AG04450 (cell line): ENCODE measurements at regions not wholly inside any gene's neighbourhood (a gene's known extent, or its start where the extent isn't known, plus 50 kb on each side); places are given as distances from the start of the nearest gene placed in this dataset.

Experiments
- CTCF ChIA-PET: fragments of 300-600, 350-600 bp; formaldehyde crosslinking; extraction: SDS; loops from one replicate; lab custom pipeline; 2022; ENCODE audit warnings: antibody characterized with exemption, inconsistent platforms; lab: Charles Lee
- POLR2A ChIA-PET: fragments of 350-600 bp; formaldehyde crosslinking; extraction: SDS; loops from one replicate; lab custom pipeline; 2021; ENCODE audit warnings: antibody characterized with exemption, inconsistent platforms; lab: Yijun Ruan, JAX
- DNase-seq: peaks from one replicate; pipeline ENCODE4 v3.0.0-alpha.2; 2011; ENCODE audit warnings: low read depth, low spot score
- H3K27ac ChIP-seq: one replicate; pipeline ENCODE4 v1.5.1; 2012; ENCODE audit warnings: low read depth, low read length, control low read depth
- H3K27me3 ChIP-seq: one replicate; pipeline ENCODE4 v1.6.0; 2012; ENCODE audit warnings: low read length; ENCODE audit not compliant: control insufficient read depth, insufficient read depth
- H3K4me3 ChIP-seq: 2 replicates; pipeline ENCODE4 v1.5.1; 2011; ENCODE audit warnings: mild to moderate bottlenecking, low read depth, low read length, control low read depth
- H3K9me3 ChIP-seq: 2 replicates; pipeline ENCODE4 v1.5.1; 2012; ENCODE audit warnings: low read length; ENCODE audit not compliant: control insufficient read depth, insufficient read depth
- CTCF ChIP-seq: IDR thresholded peaks from 2 replicates; pipeline ENCODE4 v1.5.1; 2011; ENCODE audit warnings: low read depth, low read length, control low read depth, inconsistent platforms

- no peak for TF ChIP-seq CTCF
- H3K4me3 ChIP-seq: no peak overlapping the region
- ChIA-PET POLR2A (no interaction called here), CTCF (no interaction called here)
- no peak for DNase-seq
- no peaks in the 10 kb centered on the region for H3K27me3 ChIP-seq
- H3K27ac ChIP-seq: no peak overlapping the region
- no peaks in the 10 kb centered on the region for H3K9me3 ChIP-seq
Observed at GRCh38 chr16:74232806-74233465, 63.7 kb upstream of the PSMD7 start.

- TF ChIP-seq CTCF: no peak
- Histone ChIP-seq H3K27ac (no peak overlapping the region), H3K4me3 (no peak overlapping the region), H3K27me3 (no peaks in the 10 kb centered on the region), H3K9me3 (no peaks in the 10 kb centered on the region)
- ChIA-PET POLR2A (no interaction called here), CTCF (interaction anchor here (0.7 to 1.8 kb wide), 3 partner anchors 13 to 1787 kb away, joined by 3 to 9 read pairs (median 6); no protein-coding TSS in a partner anchor)
- no peak for DNase-seq
Observed at GRCh38 chr16:74230126-74230525, 66.5 kb upstream of the PSMD7 start.

GRCh38 chr16:74226338-74226954 is 70.2 kb upstream of the PSMD7 start:
- peak; percentile 63 for TF ChIP-seq CTCF
- Histone ChIP-seq H3K27me3 (no peaks in the 10 kb centered on the region), H3K9me3 (no peaks in the 10 kb centered on the region), H3K4me3 (no peak overlapping the region), H3K27ac (no peak overlapping the region)
- ChIA-PET POLR2A (no interaction called here), CTCF (interaction anchor here (0.6 to 4.6 kb wide), 26 partner anchors 11 to 533 kb away, joined by 3 to 95 read pairs (median 3); no protein-coding TSS in a partner anchor)
- DNase-seq: no peak

- H3K27ac ChIP-seq: no peak overlapping the region
- DNase-seq: no peak
- no peaks in the 10 kb centered on the region for H3K27me3 ChIP-seq
- H3K4me3 ChIP-seq: no peak overlapping the region
- H3K9me3 ChIP-seq: no peaks in the 10 kb centered on the region
- no peak for TF ChIP-seq CTCF
- ChIA-PET CTCF (interaction anchor here (0.6 to 4.6 kb wide), 8 partner anchors 9 to 271 kb away, joined by 3 to 95 read pairs (median 4); no protein-coding TSS in a partner anchor), POLR2A (no interaction called here)
Observed at GRCh38 chr16:74224828-74225612, 71.6 kb upstream of the PSMD7 start.
